HUES48 (cell line): ENCODE measurements at regions not wholly inside any gene's neighbourhood (a gene's known extent, or its start where the extent isn't known, plus 50 kb on each side); places are given as distances from the start of the nearest gene placed in this dataset.
A peak's percentile ranks its signal among the peaks of the same experiment; 100 is the strongest.

Experiments used
- H3K27ac ChIP-seq: one replicate; pipeline ENCODE4 v1.7.0; 2013; ENCODE audit warnings: low read depth, low read length, inconsistent platforms
- H3K27me3 ChIP-seq: 2 replicates; pipeline ENCODE4 v1.6.1; 2013; ENCODE audit warnings: mild to moderate bottlenecking, low read length; ENCODE audit not compliant: control insufficient read depth, insufficient read depth
- H3K36me3 ChIP-seq: 2 replicates; pipeline ENCODE4 v1.6.1; 2013; ENCODE audit warnings: low read length; ENCODE audit not compliant: control insufficient read depth, insufficient read depth
- H3K4me1 ChIP-seq: 2 replicates; pipeline ENCODE4 v1.6.1; 2013; ENCODE audit warnings: mild to moderate bottlenecking, low read length; ENCODE audit not compliant: control insufficient read depth, insufficient read depth
- H3K4me3 ChIP-seq: 2 replicates; pipeline ENCODE4 v1.5.1; 2013; ENCODE audit warnings: mild to moderate bottlenecking, low read depth, low read length
- H3K9ac ChIP-seq: 2 replicates; pipeline ENCODE4 v1.6.1; 2013; ENCODE audit warnings: mild to moderate bottlenecking, low read depth, low read length, moderate library complexity
- H3K9me3 ChIP-seq: 2 replicates; pipeline ENCODE4 v1.6.1; 2013; ENCODE audit warnings: low read length; ENCODE audit not compliant: control insufficient read depth, insufficient read depth

- Histone ChIP-seq H3K4me3 (no peak overlapping the region), H3K4me1 (peaks cover 21% of the 10 kb centered on the region), H3K9ac (no peak overlapping the region), H3K36me3 (no peaks in the 10 kb centered on the region), H3K27ac (no peak overlapping the region), H3K27me3 (peaks cover 32% of the 10 kb centered on the region), H3K9me3 (no peaks in the 10 kb centered on the region)
Observed at GRCh38 chr4:140249351-140249750, 95.4 kb upstream of the MAML3 start.

- H3K4me3 ChIP-seq: no peak overlapping the region
- H3K9me3 ChIP-seq: no peaks in the 10 kb centered on the region
- no peak overlapping the region for H3K27ac ChIP-seq
- H3K27me3 ChIP-seq: peaks cover 20% of the 10 kb centered on the region
- H3K36me3 ChIP-seq: no peaks in the 10 kb centered on the region
- H3K4me1 ChIP-seq: peaks cover 24% of the 10 kb centered on the region
- H3K9ac ChIP-seq: no peak overlapping the region
Observed at GRCh38 chr4:140247237-140247636, 93.3 kb upstream of the MAML3 start.

- Histone ChIP-seq H3K4me3 (no peak overlapping the region), H3K27me3 (peaks cover 10% of the 10 kb centered on the region; the same call in 1 of the 2 replicates), H3K9me3 (no peaks in the 10 kb centered on the region), H3K9ac (no peak overlapping the region), H3K36me3 (no peaks in the 10 kb centered on the region), H3K27ac (no peak overlapping the region), H3K4me1 (peaks cover 16% of the 10 kb centered on the region)
Observed at GRCh38 chr4:140246216-140246615, 92.2 kb upstream of the MAML3 start.

- Histone ChIP-seq H3K9me3 (no peaks in the 10 kb centered on the region), H3K4me3 (no peak overlapping the region), H3K4me1 (peaks cover 24% of the 10 kb centered on the region), H3K36me3 (no peaks in the 10 kb centered on the region), H3K27me3 (no peaks in the 10 kb centered on the region), H3K9ac (no peak overlapping the region), H3K27ac (no peak overlapping the region)
Observed at GRCh38 chr4:140244328-140244727, 90.3 kb upstream of the MAML3 start.

- Histone ChIP-seq H3K9ac (no peak overlapping the region), H3K27ac (no peak overlapping the region), H3K27me3 (no peaks in the 10 kb centered on the region), H3K36me3 (no peaks in the 10 kb centered on the region), H3K4me3 (no peak overlapping the region), H3K4me1 (peaks cover 27% of the 10 kb centered on the region), H3K9me3 (no peaks in the 10 kb centered on the region)
Observed at GRCh38 chr4:140243278-140243753, 89.3 kb upstream of the MAML3 start.

GRCh38 chr4:140242357-140243277 lies 88.6 kb upstream of the MAML3 start:
- Histone ChIP-seq H3K9ac (no peak overlapping the region), H3K36me3 (no peaks in the 10 kb centered on the region), H3K4me3 (no peak overlapping the region), H3K27ac (no peak overlapping the region), H3K4me1 (peaks cover 34% of the 10 kb centered on the region), H3K9me3 (no peaks in the 10 kb centered on the region), H3K27me3 (no peaks in the 10 kb centered on the region)

- no peak overlapping the region for H3K27ac ChIP-seq
- H3K9me3 ChIP-seq: no peaks in the 10 kb centered on the region
- no peak overlapping the region for H3K9ac ChIP-seq
- no peaks in the 10 kb centered on the region for H3K27me3 ChIP-seq
- peaks cover 44% of the 10 kb centered on the region for H3K4me1 ChIP-seq
- no peak overlapping the region for H3K4me3 ChIP-seq
- H3K36me3 ChIP-seq: no peaks in the 10 kb centered on the region
Observed at GRCh38 chr4:140240237-140240636, 86.3 kb upstream of the MAML3 start.

GRCh38 chr4:140239311-140239710 lies 85.3 kb upstream of the MAML3 start:
- Histone ChIP-seq H3K27me3 (no peaks in the 10 kb centered on the region), H3K36me3 (no peaks in the 10 kb centered on the region), H3K4me3 (no peak overlapping the region), H3K9ac (no peak overlapping the region), H3K4me1 (peaks cover 47% of the 10 kb centered on the region), H3K9me3 (no peaks in the 10 kb centered on the region), H3K27ac (no peak overlapping the region)

- Histone ChIP-seq H3K27ac (peak overlapping the region; percentile 82), H3K27me3 (no peaks in the 10 kb centered on the region), H3K4me1 (peaks cover 47% of the 10 kb centered on the region), H3K9me3 (no peaks in the 10 kb centered on the region), H3K36me3 (no peaks in the 10 kb centered on the region), H3K9ac (no peak overlapping the region), H3K4me3 (0 out of 2 replicates have a peak overlapping the region, but pooled peaks have one; percentile 41)
Observed at GRCh38 chr4:140238351-140239056, 84.5 kb upstream of the MAML3 start.

- H3K4me1 ChIP-seq: peaks cover 40% of the 10 kb centered on the region
- H3K9me3 ChIP-seq: no peaks in the 10 kb centered on the region
- H3K4me3 ChIP-seq: peak overlapping the region; percentile 41
- H3K27me3 ChIP-seq: no peaks in the 10 kb centered on the region
- H3K36me3 ChIP-seq: no peaks in the 10 kb centered on the region
- H3K27ac ChIP-seq: peak overlapping the region; percentile 82
- H3K9ac ChIP-seq: 0 out of 2 replicates have a peak overlapping the region, but pooled peaks have one; percentile 33
Observed at GRCh38 chr4:140237616-140238350, 83.8 kb upstream of the MAML3 start.
